NCI-H460 (cell line): ENCODE measurements at regions not wholly inside any gene's neighbourhood (a gene's known extent, or its start where the extent isn't known, plus 50 kb on each side); places are given as distances from the start of the nearest gene placed in this dataset.

ENCODE experiments used
- DNase-seq: peaks from one replicate; pipeline ENCODE4 v3.0.0-alpha.2; 2016; ENCODE audit warnings: low read depth; ENCODE audit errors: extremely low read depth

DNA sequence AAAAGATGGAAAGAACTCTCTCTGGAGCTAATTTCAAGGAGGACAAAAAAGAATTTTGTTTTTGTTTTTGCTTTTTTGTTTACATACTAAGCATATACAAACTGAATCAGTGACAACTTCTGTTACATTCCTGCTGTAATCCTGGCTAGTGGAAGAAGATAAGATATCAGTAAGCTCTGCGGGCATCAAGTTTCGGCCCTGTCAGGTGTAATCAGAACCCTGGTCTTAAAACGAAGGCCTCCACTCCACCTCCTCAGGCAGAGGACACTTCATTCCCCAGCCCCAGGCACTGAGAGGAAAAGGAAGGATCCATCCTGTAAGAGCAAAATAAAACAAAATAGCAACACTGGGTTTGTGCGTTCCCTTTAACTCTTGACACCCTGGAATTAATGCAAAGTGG, 88.9 kb upstream of the ARHGAP29 start:
- DNase-seq: peak; percentile 17

- peak; percentile 95 for DNase-seq
Measured at GRCh38 chr1:94325377-94326302, 88.3 kb upstream of the ARHGAP29 start.

GRCh38 chr1:94324178-94324544, 86.8 kb upstream of the ARHGAP29 start:
- peak; percentile 32 for DNase-seq

DNA sequence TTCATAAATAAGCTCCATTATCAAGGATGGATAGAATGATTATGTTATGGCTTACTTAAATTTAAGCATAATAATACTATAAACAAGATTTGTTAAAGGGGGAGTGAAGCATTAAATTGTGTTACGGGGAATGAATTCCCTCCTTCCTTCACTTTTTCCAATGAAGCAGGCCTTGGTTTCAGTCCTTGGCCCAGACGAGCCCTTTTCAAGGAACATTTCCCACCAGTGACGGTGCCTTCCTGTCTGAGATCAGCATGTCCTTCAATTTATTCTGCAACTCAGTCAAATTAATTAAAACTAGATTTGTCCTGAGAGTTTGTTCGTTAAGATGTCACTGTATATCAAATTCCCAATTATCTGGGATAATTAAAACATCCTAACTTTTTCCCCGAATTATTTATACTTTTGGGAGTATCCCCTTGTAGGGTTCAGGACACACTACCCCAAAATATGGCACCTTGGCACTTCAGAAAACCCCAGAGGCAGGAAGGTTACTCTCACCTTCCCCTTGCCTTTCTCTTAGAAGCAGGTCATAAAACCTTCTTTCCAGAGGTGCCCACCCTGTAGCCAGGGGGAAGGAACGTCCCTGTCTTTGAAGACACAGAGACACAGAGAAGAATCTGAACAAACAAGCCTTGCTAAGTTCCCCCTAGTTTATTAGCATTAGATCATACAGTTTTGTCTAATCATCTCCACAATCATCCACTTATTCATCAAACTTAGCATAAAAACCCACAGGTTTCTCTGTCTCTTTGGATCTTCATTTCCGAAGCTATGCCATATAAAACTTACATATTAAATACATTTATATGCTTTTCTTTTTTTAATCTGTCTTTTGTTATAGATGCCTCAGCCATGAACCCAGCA, 86.2 kb upstream of the ARHGAP29 start:
- DNase-seq: no peak

DNA sequence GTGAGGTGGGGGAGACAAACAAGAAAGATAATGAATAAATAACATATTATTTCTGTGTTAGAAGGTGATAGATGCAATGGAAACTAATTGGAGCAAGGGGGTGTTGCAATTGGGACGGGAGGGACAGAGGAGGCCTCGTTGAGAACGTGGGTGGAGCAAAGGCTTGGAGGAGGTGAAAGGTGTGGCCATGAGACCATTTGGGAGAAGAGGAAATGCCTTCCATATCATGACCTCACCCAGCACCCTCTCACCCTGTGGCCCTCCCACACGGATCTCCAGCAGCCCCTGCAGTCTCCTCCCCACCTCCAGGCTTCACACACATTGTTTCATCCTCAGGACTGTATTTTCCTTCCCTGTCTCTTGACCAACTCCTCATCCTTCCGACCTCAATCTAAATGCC, 85.3 kb upstream of the ARHGAP29 start:
- DNase-seq: no peak

GRCh38 chr1:94321662-94322061, 84.3 kb upstream of the ARHGAP29 start:
- DNase-seq: no peak

GRCh38 chr1:94319319-94320102, 82.1 kb upstream of the ARHGAP29 start:
- DNase-seq: no peak

DNA sequence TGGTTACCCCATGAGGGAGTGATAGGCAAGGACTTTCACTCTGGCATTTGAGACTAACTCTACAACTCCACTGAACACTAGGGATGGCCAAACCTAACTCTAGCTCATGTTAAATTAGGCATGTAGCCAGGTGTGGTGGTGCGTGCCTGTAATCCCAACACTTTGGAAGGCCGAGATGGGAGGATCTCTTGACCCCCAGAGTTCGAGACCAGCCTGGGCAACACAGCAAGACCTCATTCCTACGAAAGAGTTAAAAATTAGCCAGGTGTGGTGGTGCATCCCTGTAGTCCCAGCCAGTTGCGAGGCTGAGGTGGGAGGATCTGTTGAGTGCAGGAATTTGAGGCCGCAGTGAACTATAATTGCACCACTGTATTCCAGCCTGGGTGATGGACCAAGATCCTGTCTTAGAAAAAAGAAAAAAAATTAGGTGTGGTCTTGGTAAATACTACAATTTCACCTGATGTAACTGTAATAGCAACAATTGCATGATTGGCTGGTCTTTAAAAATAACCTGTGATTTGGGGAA, 81.2 kb upstream of the ARHGAP29 start:
- no peak for DNase-seq

GRCh38 chr1:94317790-94318188, 80.4 kb upstream of the ARHGAP29 start:
- DNase-seq: no peak

DNA sequence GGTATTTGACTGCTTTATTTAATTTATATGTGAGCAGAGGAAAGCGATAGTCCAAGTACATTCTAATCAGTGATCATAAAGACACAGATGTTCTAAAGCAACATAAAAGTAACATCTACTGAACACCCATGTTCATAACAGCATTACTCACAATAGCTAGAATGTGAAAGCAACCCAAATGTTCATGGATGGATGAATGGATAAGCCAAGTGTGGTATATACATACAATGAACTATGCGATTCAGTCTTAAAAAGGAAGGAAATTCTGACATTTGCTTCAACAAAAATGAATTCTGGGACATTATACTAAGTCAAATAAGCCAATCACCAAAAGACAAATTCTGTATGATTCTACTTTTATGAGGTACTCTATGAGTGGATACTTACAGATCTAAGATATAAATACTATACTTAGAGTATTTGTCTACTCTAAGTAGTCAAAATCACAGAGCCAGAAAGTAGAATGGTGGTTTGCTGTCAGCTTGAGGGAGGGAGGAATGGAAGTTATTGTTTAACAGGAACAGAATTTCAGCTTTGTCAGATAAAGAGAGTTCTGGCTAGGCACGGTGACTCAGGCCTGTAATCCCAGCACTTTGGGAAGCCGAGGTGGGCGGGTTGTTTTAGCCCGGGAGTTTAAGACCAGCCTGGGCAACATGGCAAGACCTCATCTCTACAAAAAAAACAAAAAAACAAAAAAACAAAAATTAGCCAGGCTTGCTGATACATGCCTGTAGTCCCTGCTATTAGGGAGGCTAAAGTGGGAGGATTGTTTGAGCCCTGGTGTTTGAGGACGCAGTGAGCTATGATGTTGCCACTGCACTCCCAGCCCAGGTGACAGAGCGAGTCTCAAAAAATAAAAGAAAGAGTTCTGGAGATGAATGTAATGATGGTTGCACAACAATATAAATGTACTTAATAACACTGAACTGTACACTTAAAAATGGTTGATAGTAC, 79.7 kb upstream of the ARHGAP29 start:
- DNase-seq: no peak

- DNase-seq: no peak
Measured at GRCh38 chr1:94316183-94316582, 78.8 kb upstream of the ARHGAP29 start.

GRCh38 chr1:94315552-94316116, 78.2 kb upstream of the ARHGAP29 start:
- no peak for DNase-seq

DNA sequence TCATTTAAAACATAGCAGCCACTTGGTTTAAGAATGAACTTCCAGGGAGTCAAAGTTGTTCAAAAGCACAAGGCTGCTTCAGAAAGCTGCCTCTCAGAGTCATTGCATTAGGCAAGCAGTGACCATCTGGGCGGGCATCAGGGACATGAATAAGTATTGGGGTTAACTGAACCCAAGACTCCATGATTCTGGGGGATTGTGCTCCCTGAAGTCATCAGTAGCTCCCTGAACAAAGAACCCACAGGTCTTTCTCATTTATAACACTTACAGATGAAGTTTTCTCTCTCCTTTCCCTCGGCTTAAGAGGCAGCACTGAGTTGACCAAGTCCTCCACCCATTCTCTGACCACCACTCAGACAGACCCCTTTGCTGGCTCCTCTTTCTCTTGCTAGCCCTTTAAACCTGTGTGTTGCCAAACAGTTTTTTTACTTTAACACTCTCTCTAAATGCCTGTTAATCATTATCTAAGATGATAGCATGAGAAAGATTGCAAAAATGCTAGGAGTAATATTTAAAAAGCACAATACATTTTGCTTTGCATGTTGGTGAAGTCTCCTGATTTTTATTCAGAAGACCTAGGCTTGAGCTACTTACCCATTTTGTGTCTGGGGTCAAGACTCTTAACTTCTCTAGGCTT, 77.0 kb upstream of the ARHGAP29 start:
- no peak for DNase-seq

- DNase-seq: no peak
Measured at GRCh38 chr1:94310570-94311270, 73.3 kb upstream of the ARHGAP29 start.

GRCh38 chr1:94309829-94310569, 72.6 kb upstream of the ARHGAP29 start:
- no peak for DNase-seq

DNA sequence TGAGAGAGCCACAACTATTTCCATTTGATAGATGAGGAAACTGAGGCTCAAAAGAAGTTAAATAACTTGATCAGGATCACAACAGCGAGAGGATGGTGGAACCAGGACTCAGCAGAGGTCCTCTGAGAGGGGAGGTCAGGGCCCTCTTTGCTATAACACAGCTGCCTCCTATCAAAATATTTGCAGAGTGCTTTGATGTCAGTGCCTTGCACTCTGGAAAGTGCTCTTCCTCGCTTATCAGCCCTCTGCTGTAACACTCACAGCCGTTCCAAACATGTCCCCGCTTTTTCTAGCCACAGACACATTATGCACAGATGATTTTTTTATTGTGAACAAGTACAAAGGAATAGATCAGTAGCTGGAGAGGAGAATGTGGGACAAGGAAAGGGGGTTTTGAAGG, 71.8 kb upstream of the ARHGAP29 start:
- DNase-seq: no peak

- no peak for DNase-seq
Measured at GRCh38 chr1:94306521-94306920, 69.1 kb upstream of the ARHGAP29 start.
